Liver (tissue), 8 donors: ENCODE measurements at regions not wholly inside any gene's neighbourhood (a gene's known extent, or its start where the extent isn't known, plus 50 kb on each side); places are given as distances from the start of the nearest gene placed in this dataset.

Source experiments
- DNase-seq: peaks from one replicate; pipeline ENCODE4 v3.0.0-alpha.2; 2017; ENCODE audit warnings: low spot score
- H3K27ac ChIP-seq, 2 donors: one replicate each; pipeline ENCODE4 v1.7.0; 2013; ENCODE audit warnings: inconsistent platforms in 2 of 2, low read length in 2 of 2, control low read depth in 1 of 2, low read depth in 1 of 2, mild to moderate bottlenecking in 1 of 2
- H3K27me3 ChIP-seq, 4 donors: one replicate each; pipeline versions ENCODE4 v1.6.1 to v1.7.0; 2013; ENCODE audit warnings: low read length in 3 of 4, inconsistent platforms in 1 of 4, mild to moderate bottlenecking in 1 of 4, moderate library complexity in 1 of 4; ENCODE audit not compliant: control insufficient read depth in 4 of 4, insufficient read depth in 4 of 4
- H3K36me3 ChIP-seq, 4 donors: one replicate each; pipeline versions ENCODE4 v1.6.1 to v1.7.0; 2013; ENCODE audit warnings: low read length in 3 of 4, mild to moderate bottlenecking in 3 of 4, low read depth in 1 of 4, moderate library complexity in 1 of 4; ENCODE audit not compliant: control insufficient read depth in 4 of 4, insufficient read depth in 3 of 4
- H3K4me1 ChIP-seq, 4 donors: one replicate each; pipeline versions ENCODE4 v1.6.1 to v1.7.0; 2013; ENCODE audit warnings: low read length in 3 of 4, mild to moderate bottlenecking in 3 of 4, moderate library complexity in 1 of 4; ENCODE audit not compliant: control insufficient read depth in 4 of 4, insufficient read depth in 4 of 4
- H3K4me3 ChIP-seq, 3 donors: one replicate each; pipeline versions ENCODE4 v1.6.1 to v1.7.0; 2013; ENCODE audit warnings: low read length in 3 of 3, control low read depth in 1 of 3, low read depth in 1 of 3, mild to moderate bottlenecking in 1 of 3
- H3K9ac ChIP-seq, 2 donors: one replicate each; pipeline ENCODE4 v1.7.0; 2013; ENCODE audit warnings: low read length in 2 of 2, mild to moderate bottlenecking in 2 of 2, moderate library complexity in 2 of 2, control low read depth in 1 of 2, low read depth in 1 of 2
- H3K9me3 ChIP-seq, 4 donors: one replicate each; pipeline versions ENCODE4 v1.6.1 to v1.7.0; 2013; ENCODE audit warnings: low read length in 3 of 4; ENCODE audit not compliant: control insufficient read depth in 4 of 4
- ATF3 ChIP-seq: IDR thresholded peaks from 2 replicates; pipeline ENCODE4 v1.6.1; 2016; ENCODE audit warnings: antibody characterized with exemption
- CTCF ChIP-seq: fragments of 150-350 bp; IDR thresholded peaks from 2 replicates; pipeline ENCODE4 v1.5.1; 2017; ENCODE audit warnings: improper control_type of control experiment, low read depth, low read length; ENCODE audit not compliant: missing input control
- EGR1 ChIP-seq, 2 donors: IDR thresholded peaks; 2 replicates each; pipeline ENCODE4 v1.6.1; 2016 to 2018; ENCODE audit warnings: antibody characterized with exemption in 2 of 2, low read depth in 2 of 2
- FOXA1 ChIP-seq: IDR thresholded peaks from 2 replicates; pipeline ENCODE4 v1.6.1; 2016; ENCODE audit warnings: antibody characterized with exemption
- FOXA2 ChIP-seq: IDR thresholded peaks from 2 replicates; pipeline ENCODE4 v1.6.1; 2016; ENCODE audit warnings: antibody characterized with exemption
- GABPA ChIP-seq, 2 donors: IDR thresholded peaks in 1 of 2; conservative IDR thresholded peaks in 1 of 2; 2 replicates each; pipeline ENCODE4 v1.6.1; 2016; ENCODE audit warnings: antibody characterized with exemption in 2 of 2, mild to moderate bottlenecking in 1 of 2, moderate library complexity in 1 of 2
- HNF4A ChIP-seq, 2 donors: conservative IDR thresholded peaks; 2 replicates each; pipeline ENCODE4 v1.6.1; 2016; ENCODE audit warnings: antibody characterized with exemption in 2 of 2, mild to moderate bottlenecking in 2 of 2
- JUND ChIP-seq, 2 donors: IDR thresholded peaks; 2 replicates each; pipeline ENCODE4 v1.6.1; 2016; ENCODE audit warnings: antibody characterized with exemption in 2 of 2
- NR2F2 ChIP-seq: IDR thresholded peaks from 2 replicates; pipeline ENCODE4 v1.6.1; 2016; ENCODE audit warnings: antibody characterized with exemption
- RAD21 ChIP-seq, 2 donors: IDR thresholded peaks; 2 replicates each; pipeline ENCODE4 v1.6.1; 2016; ENCODE audit warnings: antibody characterized with exemption in 2 of 2, mild to moderate bottlenecking in 2 of 2
- REST ChIP-seq: IDR thresholded peaks from 2 replicates; pipeline ENCODE4 v1.6.1; 2016; ENCODE audit warnings: antibody characterized with exemption, mild to moderate bottlenecking
- RXRA ChIP-seq, 2 donors: IDR thresholded peaks; 2 replicates each; pipeline ENCODE4 v1.6.1; 2017 to 2018; ENCODE audit warnings: antibody characterized with exemption in 2 of 2, mild to moderate bottlenecking in 1 of 2
- TAF1 ChIP-seq: conservative IDR thresholded peaks from 2 replicates; pipeline ENCODE4 v1.6.1; 2016; ENCODE audit warnings: antibody characterized with exemption, mild to moderate bottlenecking
- YY1 ChIP-seq: IDR thresholded peaks from 2 replicates; pipeline ENCODE4 v1.6.1; 2016; ENCODE audit warnings: antibody characterized with exemption, mild to moderate bottlenecking
- ZBTB33 ChIP-seq: IDR thresholded peaks from 2 replicates; pipeline ENCODE4 v1.6.1; 2016; ENCODE audit warnings: antibody characterized with exemption
- WGBS: extraction: QIAGEN DNeasy Blood & Tissue Kit; methylation state at CpG from one replicate; pipeline ENCODE4 v1.1.7; 2013; 5-methylcytosine and 5-hydroxymethylcytosine counted together
- donor health status: healthy.
- donor health status: healthy.
- donor health status: healthy.
- donor health status: healthy.
- donor health status: healthy.

- 95% methylated on average over 1 of the region's 1 CpG for WGBS
- Histone ChIP-seq H3K4me3 (no peak overlapping the region), H3K36me3 (no peaks in the 10 kb centered on the region), H3K27ac (no peak overlapping the region), H3K27me3 (no peaks in the 10 kb centered on the region), H3K9ac (no peak overlapping the region), H3K9me3 (no peaks in the 10 kb centered on the region), H3K4me1 (no peaks in the 10 kb centered on the region)
- no peak for TF ChIP-seq HNF4A (conservative IDR thresholded peaks at IDR 0.05)
- TF ChIP-seq GABPA (IDR thresholded peaks at IDR 0.05 in 1 of 2, conservative IDR thresholded peaks at IDR 0.05 in 1 of 2) = no peak
- no peak for TF ChIP-seq ZBTB33
- TF ChIP-seq FOXA1 = no peak
- TF ChIP-seq TAF1 = no peak
- TF ChIP-seq CTCF = no peak
- no peak for DNase-seq
Observed at GRCh38 chr3:30972449-30972848, 78.0 kb upstream of the GADL1 start.

GRCh38 chr3:30974071-30974470 lies 79.6 kb upstream of the GADL1 start:
- WGBS = 67% methylated on average over 2 of the region's 2 CpGs
- no peaks in the 10 kb centered on the region for H3K4me1 ChIP-seq
- no peak for DNase-seq
- H3K36me3 ChIP-seq = no peaks in the 10 kb centered on the region
- no peaks in the 10 kb centered on the region for H3K9me3 ChIP-seq
- no peak overlapping the region for H3K27ac ChIP-seq
- no peaks in the 10 kb centered on the region for H3K27me3 ChIP-seq
- no peak overlapping the region for H3K4me3 ChIP-seq
- TF ChIP-seq GABPA (IDR thresholded peaks at IDR 0.05 in 1 of 2, conservative IDR thresholded peaks at IDR 0.05 in 1 of 2) (no peak), EGR1 (IDR thresholded peaks at IDR 0.05; ENCODE audit: low read depth in 2 of 2) (no peak), HNF4A (conservative IDR thresholded peaks at IDR 0.05) (no peak), RXRA (IDR thresholded peaks at IDR 0.05) (no peak), ZBTB33 (no peak), FOXA2 (no peak), CTCF (no peak), REST (no peak), JUND (IDR thresholded peaks at IDR 0.05) (no peak), YY1 (no peak), NR2F2 (no peak), FOXA1 (no peak), RAD21 (IDR thresholded peaks at IDR 0.05) (no peak), ATF3 (no peak)
- no peak overlapping the region for H3K9ac ChIP-seq
